ENCODE measurements at regions not wholly inside any gene's neighbourhood (a gene's known extent, or its start where the extent isn't known, plus 50 kb on each side); places are given as distances from the start of the nearest gene placed in this dataset.

DNA sequence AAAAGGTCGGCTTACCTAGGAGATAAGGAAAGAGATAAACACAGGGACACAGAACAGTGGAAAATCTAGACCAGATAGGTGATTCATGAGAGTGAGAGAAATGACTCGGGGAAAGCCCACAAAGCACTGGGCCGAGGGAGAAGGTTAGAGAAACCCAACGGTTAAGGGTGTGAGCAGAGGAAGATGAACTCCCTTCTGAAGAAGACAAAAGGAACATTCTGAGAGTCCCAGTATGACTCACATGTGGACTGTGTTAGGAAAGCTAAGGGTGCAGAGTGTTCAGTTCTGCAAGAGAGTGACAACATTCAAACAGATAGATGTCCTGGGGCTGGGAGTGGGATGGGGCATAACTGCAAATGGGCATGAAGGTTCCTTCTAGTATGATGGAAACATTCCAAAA, 83.0 kb downstream of the CNTN3 start:
- Mint-ChIP-seq H3K4me1 (ENCODE audit: low read depth in 2 of 2) (no peaks in the 10 kb centered on the region), H3K9me3 (peaks cover 15 to 26% of the 10 kb centered on the region in 2 donors), H3K27ac (no peak overlapping the region), H3K27me3 (no peaks in the 10 kb centered on the region), H3K36me3 (ENCODE audit: insufficient read depth) (no peaks in the 10 kb centered on the region), H3K4me3 (no peak overlapping the region)
- ATAC-seq (replicated peaks): no peak
- DNase-seq: no peak

- no peaks in the 10 kb centered on the region for H3K27me3 Mint-ChIP-seq
- DNase-seq (no peak), ATAC-seq (replicated peaks) (no peak)
- no peak overlapping the region for H3K27ac Mint-ChIP-seq
- no peaks in the 10 kb centered on the region for H3K36me3 Mint-ChIP-seq (ENCODE audit: insufficient read depth)
- peaks cover 16 to 28% of the 10 kb centered on the region in 2 donors for H3K9me3 Mint-ChIP-seq
- no peak overlapping the region for H3K4me3 Mint-ChIP-seq
- no peaks in the 10 kb centered on the region for H3K4me1 Mint-ChIP-seq (ENCODE audit: low read depth in 2 of 2)
These were observed 85.3 kb downstream of the CNTN3 start for GRCh38 chr3:74529145-74529544.

DNA sequence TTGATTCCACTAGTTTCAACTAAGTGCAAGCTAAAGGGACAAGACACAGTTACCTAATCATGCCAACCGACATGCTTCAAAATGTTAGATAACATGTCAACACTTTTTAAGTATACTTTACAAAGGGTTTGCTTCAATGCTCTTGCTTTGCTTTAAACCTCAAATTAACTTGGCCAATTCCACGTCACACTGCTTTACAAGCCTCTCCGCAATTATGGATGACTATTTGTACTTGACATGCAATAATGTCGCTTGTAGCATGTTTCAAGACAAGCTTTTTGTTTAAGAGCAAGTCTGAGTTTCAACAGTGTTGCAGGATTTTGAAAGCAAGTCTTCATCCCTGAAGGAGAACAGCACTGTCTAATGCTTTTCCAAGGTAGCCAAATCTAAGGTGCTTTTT, 86.9 kb downstream of the CNTN3 start:
- no peak for DNase-seq
- no peak for ATAC-seq (replicated peaks)
- peaks cover 17 to 28% of the 10 kb centered on the region in 2 donors for H3K9me3 Mint-ChIP-seq

DNA sequence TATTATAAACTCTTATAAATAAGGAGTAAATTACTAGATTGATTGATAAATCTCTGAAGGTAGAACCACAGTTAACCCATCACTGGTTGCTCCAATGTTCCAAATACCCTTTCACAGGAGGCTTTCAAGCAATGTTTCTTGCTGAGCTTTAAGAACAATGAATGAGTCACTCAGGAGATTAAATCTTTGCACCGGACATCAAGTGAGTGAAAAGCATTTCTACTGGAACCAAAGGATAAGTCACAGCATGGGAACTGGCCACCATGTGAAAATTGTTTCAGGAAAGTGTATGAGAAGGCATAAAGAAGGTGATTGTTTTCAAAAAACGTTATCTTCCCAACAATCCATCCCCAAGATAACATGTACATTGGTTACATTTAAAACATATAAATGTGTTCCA, 90.6 kb downstream of the CNTN3 start:
- H3K27me3 Mint-ChIP-seq: no peaks in the 10 kb centered on the region
- no peak overlapping the region for H3K27ac Mint-ChIP-seq
- no peaks in the 10 kb centered on the region for H3K4me1 Mint-ChIP-seq (ENCODE audit: low read depth in 2 of 2)
- peaks cover 4 to 8% of the 10 kb centered on the region in 2 donors for H3K9me3 Mint-ChIP-seq
- no peak overlapping the region for H3K4me3 Mint-ChIP-seq
- ATAC-seq (replicated peaks): no peak
- H3K36me3 Mint-ChIP-seq (ENCODE audit: insufficient read depth): no peaks in the 10 kb centered on the region
- no peak for DNase-seq

More for the DNA sequence above, 86.9 kb downstream of the CNTN3 start:
- no peaks in the 10 kb centered on the region for H3K36me3 Mint-ChIP-seq (ENCODE audit: insufficient read depth)
- H3K4me1 Mint-ChIP-seq (ENCODE audit: low read depth in 2 of 2): no peaks in the 10 kb centered on the region
- no peak overlapping the region for H3K4me3 Mint-ChIP-seq
- no peaks in the 10 kb centered on the region for H3K27me3 Mint-ChIP-seq
- H3K27ac Mint-ChIP-seq: no peak overlapping the region

DNA sequence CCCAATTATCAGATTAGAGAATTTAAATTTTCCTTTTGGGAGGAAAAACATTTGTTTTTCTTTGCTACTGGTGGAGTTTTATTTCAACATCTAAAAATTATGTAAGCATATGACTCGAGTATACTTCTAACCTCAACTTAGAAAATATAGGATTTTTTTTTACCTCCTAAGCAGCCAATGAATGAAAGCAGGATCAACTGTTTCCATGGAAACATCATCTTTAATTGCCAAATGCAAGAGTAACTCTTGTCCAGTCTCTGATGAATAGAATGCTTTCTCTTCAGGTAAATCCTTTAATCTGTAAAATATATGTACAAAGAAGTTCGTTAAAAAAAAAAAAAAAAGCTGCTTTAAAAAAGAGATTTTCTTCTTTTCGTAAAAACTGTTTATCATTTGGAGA, 93.6 kb downstream of the CNTN3 start:
- Mint-ChIP-seq H3K27ac (no peak overlapping the region), H3K4me3 (no peak overlapping the region), H3K4me1 (ENCODE audit: low read depth in 2 of 2) (no peaks in the 10 kb centered on the region), H3K27me3 (no peaks in the 10 kb centered on the region), H3K36me3 (ENCODE audit: insufficient read depth) (no peaks in the 10 kb centered on the region), H3K9me3 (peaks cover 10 to 12% of the 10 kb centered on the region in 2 donors)
- ATAC-seq (replicated peaks) (no peak), DNase-seq (no peak)

- Mint-ChIP-seq H3K9me3 (peaks cover 10% of the 10 kb centered on the region in 2 donors), H3K27me3 (no peaks in the 10 kb centered on the region), H3K4me3 (no peak overlapping the region), H3K27ac (no peak overlapping the region), H3K4me1 (ENCODE audit: low read depth in 2 of 2) (no peaks in the 10 kb centered on the region), H3K36me3 (ENCODE audit: insufficient read depth) (no peaks in the 10 kb centered on the region)
- no peak for ATAC-seq (replicated peaks)
- no peak for DNase-seq
These were observed 95.8 kb downstream of the CNTN3 start for GRCh38 chr3:74518610-74519009.

GRCh38 chr3:74516019-74516418, 98.4 kb downstream of the CNTN3 start:
- Mint-ChIP-seq H3K36me3 (ENCODE audit: insufficient read depth) (no peaks in the 10 kb centered on the region), H3K4me3 (no peak overlapping the region), H3K4me1 (ENCODE audit: low read depth in 2 of 2) (no peaks in the 10 kb centered on the region), H3K9me3 (peaks cover 8 to 10% of the 10 kb centered on the region in 2 donors), H3K27ac (no peak overlapping the region), H3K27me3 (no peaks in the 10 kb centered on the region)
- DNase-seq: no peak
- no peak for ATAC-seq (replicated peaks)

GRCh38 chr3:74515451-74515850, 99.0 kb downstream of the CNTN3 start:
- ATAC-seq (replicated peaks) (no peak), DNase-seq (no peak)
- Mint-ChIP-seq H3K9me3 (peaks cover 8 to 10% of the 10 kb centered on the region in 2 donors), H3K27me3 (no peaks in the 10 kb centered on the region), H3K27ac (no peak overlapping the region), H3K4me1 (ENCODE audit: low read depth in 2 of 2) (no peaks in the 10 kb centered on the region), H3K4me3 (no peak overlapping the region), H3K36me3 (ENCODE audit: insufficient read depth) (no peaks in the 10 kb centered on the region)

DNA sequence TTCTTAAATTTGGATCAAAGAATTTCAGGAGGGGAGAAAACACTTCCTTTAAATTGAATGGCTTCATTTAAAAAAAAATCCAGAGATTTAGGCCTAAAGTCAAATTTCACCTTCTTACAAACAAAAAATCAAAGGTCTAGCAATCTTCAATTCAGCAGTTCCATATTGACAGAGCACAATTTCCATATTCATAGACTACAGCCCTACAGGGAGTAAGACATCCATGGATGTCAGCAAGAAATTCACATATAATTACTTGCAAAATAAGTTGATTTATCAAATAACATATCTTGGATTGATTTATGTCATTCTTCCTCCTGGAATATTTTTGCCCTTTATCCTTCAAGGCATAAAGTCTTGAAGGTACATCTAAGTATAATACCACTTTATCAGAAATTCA, 103.4 kb downstream of the CNTN3 start:
- H3K4me3 Mint-ChIP-seq: no peak overlapping the region
- ATAC-seq (replicated peaks) (no peak), DNase-seq (no peak)
- no peak overlapping the region for H3K27ac Mint-ChIP-seq
- H3K4me1 Mint-ChIP-seq (ENCODE audit: low read depth in 2 of 2): no peaks in the 10 kb centered on the region
- H3K36me3 Mint-ChIP-seq (ENCODE audit: insufficient read depth): no peaks in the 10 kb centered on the region
- peaks cover 0 to 1% of the 10 kb centered on the region in 2 donors for H3K9me3 Mint-ChIP-seq
- H3K27me3 Mint-ChIP-seq: no peaks in the 10 kb centered on the region

- Mint-ChIP-seq H3K36me3 (ENCODE audit: insufficient read depth) (no peaks in the 10 kb centered on the region), H3K9me3 (no peaks in the 10 kb centered on the region), H3K27ac (no peak overlapping the region), H3K27me3 (no peaks in the 10 kb centered on the region), H3K4me1 (ENCODE audit: low read depth in 2 of 2) (no peaks in the 10 kb centered on the region), H3K4me3 (no peak overlapping the region)
- DNase-seq: no peak
- ATAC-seq (replicated peaks): no peak
These were observed 104.1 kb downstream of the CNTN3 start for GRCh38 chr3:74510261-74510818.

- H3K4me1 Mint-ChIP-seq (ENCODE audit: low read depth in 2 of 2): no peaks in the 10 kb centered on the region
- H3K36me3 Mint-ChIP-seq (ENCODE audit: insufficient read depth): no peaks in the 10 kb centered on the region
These were observed 106.8 kb downstream of the CNTN3 start for GRCh38 chr3:74507691-74508090.

DNA sequence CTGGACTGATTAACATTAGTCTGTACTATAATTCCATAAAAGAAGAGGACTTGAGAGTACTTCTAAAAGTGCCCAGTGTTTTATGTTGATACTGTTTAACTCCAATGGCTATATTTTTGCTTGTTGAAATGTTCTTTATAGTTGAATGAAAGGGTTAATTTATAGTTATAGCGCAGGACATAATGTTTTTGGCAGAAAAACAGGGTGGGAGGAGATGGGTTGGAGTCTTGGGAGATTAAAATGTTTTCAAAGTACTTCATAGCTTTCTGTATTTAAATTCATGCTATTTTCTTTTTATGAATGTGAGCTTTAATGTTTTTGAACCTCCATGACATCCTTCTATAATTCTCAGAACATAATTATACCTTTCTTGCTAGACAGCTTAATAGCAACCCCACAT, 108.2 kb downstream of the CNTN3 start:
- H3K4me3 Mint-ChIP-seq: no peak overlapping the region
- H3K27me3 Mint-ChIP-seq: no peaks in the 10 kb centered on the region
- DNase-seq (no peak), ATAC-seq (replicated peaks) (no peak)
- peaks cover 8 to 9% of the 10 kb centered on the region in 2 donors for H3K9me3 Mint-ChIP-seq
- H3K36me3 Mint-ChIP-seq (ENCODE audit: insufficient read depth): no peaks in the 10 kb centered on the region
- no peak overlapping the region for H3K27ac Mint-ChIP-seq
- H3K4me1 Mint-ChIP-seq (ENCODE audit: low read depth in 2 of 2): no peaks in the 10 kb centered on the region

More at GRCh38 chr3:74507691-74508090, 106.8 kb downstream of the CNTN3 start:
- ATAC-seq (replicated peaks) (no peak), DNase-seq (no peak)
- Mint-ChIP-seq H3K9me3 (peaks cover 3 to 7% of the 10 kb centered on the region in 2 donors), H3K4me3 (no peak overlapping the region), H3K27me3 (no peaks in the 10 kb centered on the region), H3K27ac (no peak overlapping the region)

GRCh38 chr3:74501007-74501406, 113.5 kb downstream of the CNTN3 start:
- Mint-ChIP-seq H3K4me3 (no peak overlapping the region), H3K27me3 (no peaks in the 10 kb centered on the region), H3K9me3 (peaks cover 8 to 11% of the 10 kb centered on the region in 2 donors), H3K36me3 (ENCODE audit: insufficient read depth) (no peaks in the 10 kb centered on the region), H3K4me1 (ENCODE audit: low read depth in 2 of 2) (no peaks in the 10 kb centered on the region), H3K27ac (no peak overlapping the region)
- ATAC-seq (replicated peaks) (no peak), DNase-seq (no peak)

- no peaks in the 10 kb centered on the region for H3K27me3 Mint-ChIP-seq
- no peak overlapping the region for H3K4me3 Mint-ChIP-seq
- H3K27ac Mint-ChIP-seq: no peak overlapping the region
- ATAC-seq (replicated peaks) (no peak), DNase-seq (no peak)
- no peaks in the 10 kb centered on the region for H3K4me1 Mint-ChIP-seq (ENCODE audit: low read depth in 2 of 2)
- peaks cover 8 to 11% of the 10 kb centered on the region in 2 donors for H3K9me3 Mint-ChIP-seq
- H3K36me3 Mint-ChIP-seq (ENCODE audit: insufficient read depth): no peaks in the 10 kb centered on the region
These were observed 114.2 kb downstream of the CNTN3 start for GRCh38 chr3:74500257-74500656.

DNA sequence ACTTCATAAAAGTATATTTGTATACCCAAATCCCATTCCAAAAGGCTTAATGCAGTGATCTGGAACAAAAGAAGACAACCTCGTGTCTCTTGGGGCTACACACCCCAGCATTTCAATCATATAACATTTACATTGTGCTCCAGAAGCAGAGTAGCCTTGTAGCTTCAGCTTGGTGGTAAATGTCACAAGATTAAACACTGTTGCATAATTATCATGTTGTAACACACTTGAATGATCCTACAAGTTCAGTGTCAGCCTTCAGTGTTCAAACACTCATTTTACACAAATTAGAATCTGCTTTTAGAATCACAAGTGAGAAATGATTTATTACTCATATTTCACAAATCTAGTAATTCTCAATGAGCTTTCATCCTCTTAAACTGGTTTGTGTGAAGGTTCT, 122.6 kb downstream of the CNTN3 start:
- no peak for DNase-seq
- ATAC-seq (replicated peaks): no peak
- H3K4me3 Mint-ChIP-seq: no peak overlapping the region
- peaks cover 8 to 12% of the 10 kb centered on the region in 2 donors for H3K9me3 Mint-ChIP-seq
- H3K36me3 Mint-ChIP-seq (ENCODE audit: insufficient read depth): no peaks in the 10 kb centered on the region
- H3K4me1 Mint-ChIP-seq (ENCODE audit: low read depth in 2 of 2): no peaks in the 10 kb centered on the region
- no peaks in the 10 kb centered on the region for H3K27me3 Mint-ChIP-seq
- H3K27ac Mint-ChIP-seq: no peak overlapping the region

All from effector memory CD8-positive, alpha-beta T cell (primary cell).